ENCODE measurements at regions not wholly inside any gene's neighbourhood (a gene's known extent, or its start where the extent isn't known, plus 50 kb on each side); places are given as distances from the start of the nearest gene placed in this dataset.
"Not testable (repeated sequence)": the region's sequence is repeated elsewhere in the genome, so short reads cannot be mapped to it uniquely, and the experiment has no call there.

DNA sequence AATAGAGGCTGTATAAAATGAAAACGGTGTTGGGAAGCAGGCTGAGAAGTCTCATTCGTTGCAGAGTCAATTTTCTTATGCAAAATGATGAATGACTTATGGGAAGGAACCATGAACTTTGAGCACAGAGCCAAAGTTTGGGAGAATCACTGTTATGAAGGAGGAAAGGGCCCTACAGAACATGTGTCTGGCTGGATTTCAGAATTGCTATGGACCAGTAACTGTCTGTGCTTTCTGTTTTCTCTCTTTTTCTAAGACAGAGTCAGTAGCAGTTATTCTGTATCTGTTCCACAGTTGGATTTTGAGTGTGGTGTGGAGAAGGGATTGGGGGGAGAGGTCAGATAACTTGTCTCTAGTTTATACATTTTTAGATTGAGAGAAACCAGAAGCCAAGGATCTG is 265.0 kb upstream of the HS3ST1 start:
- no peak overlapping the region for H3K4me3 Mint-ChIP-seq
- H3K4me1 Mint-ChIP-seq (ENCODE audit: low read depth): no peaks in the 10 kb centered on the region
- peaks cover 12% of the 10 kb centered on the region for H3K9me3 Mint-ChIP-seq
- H3K27ac Mint-ChIP-seq: no peak overlapping the region
- H3K27me3 Mint-ChIP-seq: no peaks in the 10 kb centered on the region
- no peaks in the 10 kb centered on the region for H3K36me3 Mint-ChIP-seq (ENCODE audit: low read depth)

GRCh38 chr4:11691236-11691635 is 262.5 kb upstream of the HS3ST1 start:
- Mint-ChIP-seq H3K4me3 (no peak overlapping the region), H3K27me3 (peaks cover 3% of the 10 kb centered on the region), H3K27ac (no peak overlapping the region), H3K9me3 (peaks cover 12% of the 10 kb centered on the region), H3K4me1 (ENCODE audit: low read depth) (no peaks in the 10 kb centered on the region), H3K36me3 (ENCODE audit: low read depth) (no peaks in the 10 kb centered on the region)

- Mint-ChIP-seq H3K27me3 (peaks cover 7% of the 10 kb centered on the region), H3K27ac (no peak overlapping the region), H3K9me3 (peaks cover 4% of the 10 kb centered on the region), H3K4me3 (no peak overlapping the region), H3K4me1 (ENCODE audit: low read depth) (no peaks in the 10 kb centered on the region), H3K36me3 (ENCODE audit: low read depth) (no peaks in the 10 kb centered on the region)
These were observed 259.0 kb upstream of the HS3ST1 start for GRCh38 chr4:11687727-11688126.

DNA sequence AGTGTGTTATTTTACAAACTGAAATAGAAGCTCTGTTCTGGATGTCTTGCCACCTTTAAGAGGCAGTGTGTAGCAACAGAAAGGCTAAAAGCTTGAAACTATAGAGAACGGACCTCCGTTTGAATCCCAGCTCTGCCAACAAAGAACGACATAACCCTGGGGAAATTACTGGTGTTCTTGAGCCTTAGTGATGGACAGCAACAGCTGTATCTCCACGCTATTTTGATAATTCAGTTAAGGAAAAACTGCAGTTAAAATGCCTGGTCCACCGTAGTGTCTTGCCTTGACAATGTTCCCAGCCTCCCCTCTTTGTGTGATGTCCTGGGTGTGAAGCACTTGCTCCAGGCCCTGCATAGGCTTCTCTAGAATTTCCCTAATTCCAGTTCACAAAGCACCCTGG is 256.8 kb upstream of the HS3ST1 start:
- peaks cover 7% of the 10 kb centered on the region for H3K27me3 Mint-ChIP-seq

GRCh38 chr4:11675051-11675800 is 246.5 kb upstream of the HS3ST1 start:
- H3K4me3 Mint-ChIP-seq: no peak overlapping the region
- no peak overlapping the region for H3K27ac Mint-ChIP-seq
- peaks cover 12% of the 10 kb centered on the region for H3K27me3 Mint-ChIP-seq
- H3K4me1 Mint-ChIP-seq (ENCODE audit: low read depth): no peaks in the 10 kb centered on the region
- H3K36me3 Mint-ChIP-seq (ENCODE audit: low read depth): no peaks in the 10 kb centered on the region
- no peaks in the 10 kb centered on the region for H3K9me3 Mint-ChIP-seq

More for the DNA sequence above, 256.8 kb upstream of the HS3ST1 start:
- H3K4me3 Mint-ChIP-seq: no peak overlapping the region
- H3K27ac Mint-ChIP-seq: no peak overlapping the region
- no peaks in the 10 kb centered on the region for H3K4me1 Mint-ChIP-seq (ENCODE audit: low read depth)
- no peaks in the 10 kb centered on the region for H3K9me3 Mint-ChIP-seq
- no peaks in the 10 kb centered on the region for H3K36me3 Mint-ChIP-seq (ENCODE audit: low read depth)

DNA sequence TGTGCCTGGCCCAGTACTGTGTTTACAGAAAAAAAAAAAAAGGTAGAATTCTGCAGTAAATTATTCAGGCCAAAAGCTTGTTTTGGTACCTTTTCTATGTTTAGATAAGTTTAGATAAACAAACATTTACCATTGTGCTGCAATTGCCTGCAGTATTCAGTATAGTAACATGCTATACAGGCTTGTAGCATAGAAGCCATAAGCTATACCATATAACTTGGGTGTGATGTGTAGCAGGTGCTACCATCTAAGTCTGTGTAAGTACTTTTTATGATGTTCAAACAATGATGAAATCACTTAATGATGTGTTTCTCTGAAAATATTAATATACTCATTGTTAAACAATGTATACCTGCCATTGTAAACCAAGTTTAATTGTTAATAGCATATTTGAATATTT is 241.6 kb upstream of the HS3ST1 start:
- no peaks in the 10 kb centered on the region for H3K9me3 Mint-ChIP-seq
- H3K4me3 Mint-ChIP-seq: no peak overlapping the region

GRCh38 chr4:11669156-11669555 is 240.5 kb upstream of the HS3ST1 start:
- H3K27me3 Mint-ChIP-seq: peaks cover 3% of the 10 kb centered on the region
- no peaks in the 10 kb centered on the region for H3K9me3 Mint-ChIP-seq
- no peaks in the 10 kb centered on the region for H3K36me3 Mint-ChIP-seq (ENCODE audit: low read depth)
- H3K4me1 Mint-ChIP-seq (ENCODE audit: low read depth): no peaks in the 10 kb centered on the region
- H3K4me3 Mint-ChIP-seq: no peak overlapping the region
- no peak overlapping the region for H3K27ac Mint-ChIP-seq

More for the DNA sequence above, 241.6 kb upstream of the HS3ST1 start:
- H3K4me1 Mint-ChIP-seq (ENCODE audit: low read depth): no peaks in the 10 kb centered on the region
- H3K27ac Mint-ChIP-seq: no peak overlapping the region
- H3K27me3 Mint-ChIP-seq: peaks cover 3% of the 10 kb centered on the region
- no peaks in the 10 kb centered on the region for H3K36me3 Mint-ChIP-seq (ENCODE audit: low read depth)

- H3K27ac Mint-ChIP-seq: no peak overlapping the region
- no peak overlapping the region for H3K4me3 Mint-ChIP-seq
- no peaks in the 10 kb centered on the region for H3K36me3 Mint-ChIP-seq (ENCODE audit: low read depth)
- H3K9me3 Mint-ChIP-seq: no peaks in the 10 kb centered on the region
- no peaks in the 10 kb centered on the region for H3K27me3 Mint-ChIP-seq
- H3K4me1 Mint-ChIP-seq (ENCODE audit: low read depth): no peaks in the 10 kb centered on the region
These were observed 234.4 kb upstream of the HS3ST1 start for GRCh38 chr4:11663114-11663513.

DNA sequence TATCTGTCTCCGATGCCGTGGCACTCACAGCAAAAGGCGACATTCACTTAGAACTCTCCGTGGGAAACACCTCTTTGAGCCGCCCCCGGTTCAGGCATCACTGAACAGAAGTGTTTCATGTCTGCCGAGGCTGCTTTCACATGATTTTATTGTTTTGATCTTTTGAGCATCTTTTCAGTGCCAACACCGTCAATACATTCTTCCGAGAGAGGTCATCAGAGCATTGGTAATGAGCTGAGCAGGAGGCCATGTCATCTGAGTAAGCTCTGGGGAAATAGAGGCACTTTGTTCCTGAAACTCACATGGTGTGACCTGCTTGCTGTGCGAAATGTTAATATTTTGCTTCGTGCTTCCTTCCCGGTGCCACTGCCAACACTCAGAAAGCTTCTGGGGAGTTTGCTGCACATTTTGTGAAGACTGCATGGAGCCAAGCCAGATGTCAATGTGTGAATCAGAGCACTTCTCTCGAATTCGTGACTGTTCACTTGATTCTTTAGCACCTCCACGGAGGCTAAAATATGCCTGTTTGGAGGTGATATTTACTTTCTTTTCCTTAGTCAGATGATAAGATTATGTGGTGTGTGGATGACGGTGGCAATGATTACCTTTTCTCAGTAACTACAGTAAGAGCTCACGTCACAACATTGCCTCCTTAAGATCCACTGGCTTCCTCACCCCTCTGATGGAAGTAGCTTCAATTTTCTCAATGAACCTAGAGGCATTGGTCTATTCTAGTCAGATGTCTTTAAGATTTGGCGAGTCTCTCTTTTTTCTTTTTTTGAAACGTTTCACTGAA is 222.3 kb upstream of the HS3ST1 start:
- H3K27ac Mint-ChIP-seq: no peak overlapping the region
- H3K27me3 Mint-ChIP-seq: peaks cover 8% of the 10 kb centered on the region
- no peak overlapping the region for H3K4me3 Mint-ChIP-seq
- H3K36me3 Mint-ChIP-seq (ENCODE audit: low read depth): no peaks in the 10 kb centered on the region
- no peaks in the 10 kb centered on the region for H3K4me1 Mint-ChIP-seq (ENCODE audit: low read depth)
- peaks cover 3% of the 10 kb centered on the region for H3K9me3 Mint-ChIP-seq

DNA sequence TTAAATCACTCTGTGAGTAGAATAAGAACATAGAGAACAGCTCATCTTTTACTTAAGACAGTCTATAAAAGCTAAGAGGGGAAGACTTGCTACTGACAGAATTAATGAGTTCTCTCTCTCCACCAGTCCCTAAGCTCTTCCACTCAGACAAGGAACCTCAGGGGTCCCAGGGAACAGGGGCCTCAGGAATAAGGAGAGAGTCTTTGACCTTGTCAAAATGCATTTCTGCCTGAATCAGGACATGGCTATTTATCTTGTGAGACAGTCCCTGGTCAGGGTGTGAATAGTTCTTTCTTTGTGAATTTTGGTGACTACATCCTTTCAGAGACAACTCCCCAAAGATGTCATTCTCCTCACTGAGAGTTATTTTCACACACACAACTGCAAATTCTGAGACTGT is 218.7 kb upstream of the HS3ST1 start:
- Mint-ChIP-seq H3K27me3 (peaks cover 13% of the 10 kb centered on the region), H3K4me1 (ENCODE audit: low read depth) (no peaks in the 10 kb centered on the region), H3K9me3 (peaks cover 3% of the 10 kb centered on the region), H3K36me3 (ENCODE audit: low read depth) (no peaks in the 10 kb centered on the region), H3K4me3 (no peak overlapping the region), H3K27ac (no peak overlapping the region)

DNA sequence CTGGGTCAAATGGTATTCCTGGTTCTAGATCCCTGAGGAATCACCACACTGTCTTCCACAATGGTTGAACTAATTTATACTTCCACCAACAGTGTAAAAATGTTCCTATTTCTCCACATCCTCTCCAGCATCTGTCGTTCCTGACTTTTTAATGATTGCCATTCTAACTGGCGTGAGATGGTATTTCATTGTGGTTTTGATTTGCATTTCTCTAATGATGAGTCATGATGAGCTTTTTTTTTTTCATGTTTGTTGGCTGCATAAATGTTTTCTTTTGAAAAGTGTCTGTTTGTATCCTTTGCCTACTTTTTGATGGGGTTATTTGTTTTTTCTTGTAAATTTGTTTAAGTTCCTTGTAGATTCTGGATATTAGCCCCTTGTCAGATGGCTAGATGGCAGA is 214.4 kb upstream of the HS3ST1 start:
- H3K27ac Mint-ChIP-seq; H3K36me3 Mint-ChIP-seq (ENCODE audit: low read depth); H3K4me1 Mint-ChIP-seq (ENCODE audit: low read depth); H3K4me3 Mint-ChIP-seq; H3K27me3 Mint-ChIP-seq; H3K9me3 Mint-ChIP-seq: not testable (repeated sequence)

DNA sequence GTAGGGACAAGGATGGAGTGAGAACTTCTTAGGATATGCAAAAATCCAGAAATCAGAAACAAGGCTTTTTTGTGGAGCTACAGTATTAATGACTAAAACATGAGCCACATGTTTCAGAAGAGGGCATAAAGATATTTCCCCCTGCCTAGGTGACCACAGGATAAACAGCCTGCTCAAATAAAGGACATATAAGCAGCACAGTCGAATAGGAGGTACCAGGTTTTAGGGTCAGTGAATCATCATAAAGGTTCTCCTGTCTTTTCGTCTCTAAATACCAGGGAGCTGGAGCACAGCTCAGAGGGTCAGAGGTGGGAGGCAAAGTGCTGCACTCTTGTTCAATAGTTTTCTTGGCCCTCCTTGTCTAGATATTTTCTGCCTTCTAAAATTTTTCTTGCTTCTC is 211.9 kb upstream of the HS3ST1 start:
- H3K4me1 Mint-ChIP-seq (ENCODE audit: low read depth): no peaks in the 10 kb centered on the region
- no peak overlapping the region for H3K4me3 Mint-ChIP-seq
- peaks cover 5% of the 10 kb centered on the region for H3K27me3 Mint-ChIP-seq
- no peaks in the 10 kb centered on the region for H3K36me3 Mint-ChIP-seq (ENCODE audit: low read depth)
- no peaks in the 10 kb centered on the region for H3K9me3 Mint-ChIP-seq
- no peak overlapping the region for H3K27ac Mint-ChIP-seq

- H3K36me3 Mint-ChIP-seq (ENCODE audit: low read depth): no peaks in the 10 kb centered on the region
- no peak overlapping the region for H3K4me3 Mint-ChIP-seq
- no peaks in the 10 kb centered on the region for H3K27me3 Mint-ChIP-seq
- no peak overlapping the region for H3K27ac Mint-ChIP-seq
- no peaks in the 10 kb centered on the region for H3K9me3 Mint-ChIP-seq
- no peaks in the 10 kb centered on the region for H3K4me1 Mint-ChIP-seq (ENCODE audit: low read depth)
These were observed 207.9 kb upstream of the HS3ST1 start for GRCh38 chr4:11636551-11636950.

DNA sequence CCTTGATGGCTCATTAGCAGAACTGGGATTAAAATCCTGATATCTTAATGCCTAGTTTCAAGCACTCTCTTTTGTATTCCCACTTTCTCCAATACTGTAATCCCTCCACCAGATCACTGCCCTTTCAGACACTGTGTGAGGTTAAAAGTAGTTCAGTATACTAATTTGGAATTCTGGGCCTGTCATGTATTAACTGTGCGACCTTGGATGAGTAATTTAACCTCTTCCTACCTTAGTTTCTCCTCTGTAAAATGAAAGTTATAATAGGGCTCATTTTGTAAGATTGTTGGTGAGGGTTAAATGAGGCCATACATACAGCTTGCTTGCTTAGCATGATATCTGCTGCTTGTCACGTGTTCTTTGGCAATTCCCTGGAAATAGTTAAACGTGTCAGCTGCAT is 207.3 kb upstream of the HS3ST1 start:
- H3K9me3 Mint-ChIP-seq: no peaks in the 10 kb centered on the region
- no peaks in the 10 kb centered on the region for H3K27me3 Mint-ChIP-seq
- no peak overlapping the region for H3K4me3 Mint-ChIP-seq
- H3K36me3 Mint-ChIP-seq (ENCODE audit: low read depth): no peaks in the 10 kb centered on the region
- no peaks in the 10 kb centered on the region for H3K4me1 Mint-ChIP-seq (ENCODE audit: low read depth)
- no peak overlapping the region for H3K27ac Mint-ChIP-seq

- Mint-ChIP-seq H3K9me3 (no peaks in the 10 kb centered on the region), H3K27ac (no peak overlapping the region), H3K27me3 (no peaks in the 10 kb centered on the region), H3K4me3 (no peak overlapping the region), H3K4me1 (ENCODE audit: low read depth) (no peaks in the 10 kb centered on the region), H3K36me3 (ENCODE audit: low read depth) (no peaks in the 10 kb centered on the region)
These were observed 206.6 kb upstream of the HS3ST1 start for GRCh38 chr4:11635342-11635741.

Measured in stimulated activated naive CD8-positive, alpha-beta T cell treated with anti-CD3 and anti-CD28 coated beads, Interleukin-15, Interleukin-2, amounts not matched to agents 100 ng/mL and 50 ng/mL, for 24 hours (primary cell).